IMR-90 (cell line): ENCODE measurements at regions not wholly inside any gene's neighbourhood (a gene's known extent, or its start where the extent isn't known, plus 50 kb on each side); places are given as distances from the start of the nearest gene placed in this dataset.

ENCODE experiments used
- ATAC-seq: fragments of 200-7000 bp; cut with Tn5 transposase; 2 replicates; pipeline ENCODE4 v1.9.1; 2020; ENCODE audit warnings: low read depth, mild to moderate bottlenecking, moderate library complexity
- BruUV-seq: library from RNA; stranded (reverse); fragments of 400-500 nt; replicated peaks from 2 replicates; lab custom pipeline; 2021; lab: Mats Ljungman, UMichigan
- CTCF ChIA-PET: fragments of 300-600 bp; formaldehyde crosslinking; extraction: SDS; loops from one replicate; lab custom pipeline; 2021; ENCODE audit warnings: antibody characterized with exemption; lab: Yijun Ruan, JAX
- POLR2A ChIA-PET: fragments of 300-600 bp; sonication (Branson Sonifier 250); formaldehyde crosslinking; loops from one replicate; lab custom pipeline; 2022; ENCODE audit warnings: antibody characterized with exemption; ENCODE audit not compliant: unreplicated experiment; lab: Charles Lee
- DNase-seq: peaks from one replicate; pipeline ENCODE4 v3.0.0; 2013
- H2AFZ ChIP-seq: replicated peaks from 2 replicates; pipeline ENCODE3; 2013; ENCODE audit warnings: low read length, mild to moderate bottlenecking; ENCODE audit not compliant: poor library complexity
- H2AK5ac ChIP-seq: 2 replicates; pipeline ENCODE4 v1.6.1; 2013; ENCODE audit warnings: low read depth, low read length, inconsistent platforms
- H2AK9ac ChIP-seq: replicated peaks from 2 replicates; pipeline ENCODE3; 2013; ENCODE audit warnings: mild to moderate bottlenecking, low read depth, low read length, moderate library complexity; ENCODE audit not compliant: poor library complexity
- H2BK120ac ChIP-seq: 2 replicates; pipeline ENCODE4 v1.6.1; 2013; ENCODE audit warnings: low read depth, low read length, inconsistent platforms
- H2BK15ac ChIP-seq: 3 replicates; pipeline ENCODE4 v1.6.1; 2013; ENCODE audit warnings: low read depth, low read length, inconsistent platforms
- H2BK20ac ChIP-seq: 2 replicates; pipeline ENCODE4 v1.6.1; 2013; ENCODE audit warnings: low read depth, mild to moderate bottlenecking, inconsistent platforms, low read length, moderate library complexity
- H2BK5ac ChIP-seq: 2 replicates; pipeline ENCODE4 v1.6.1; 2013; ENCODE audit warnings: mild to moderate bottlenecking, low read depth, low read length, inconsistent platforms; ENCODE audit not compliant: poor library complexity, severe bottlenecking
- H3K14ac ChIP-seq: replicated peaks from 2 replicates; pipeline ENCODE4 v1.6.1; 2013; ENCODE audit warnings: low read depth, low read length, inconsistent platforms
- H3K18ac ChIP-seq: 2 replicates; pipeline ENCODE4 v1.6.1; 2013; ENCODE audit warnings: low read depth, low read length, control low read depth
- H3K23ac ChIP-seq: 2 replicates; pipeline ENCODE4 v1.6.1; 2013; ENCODE audit warnings: low read depth, low read length, inconsistent platforms
- H3K27ac ChIP-seq: 2 replicates; pipeline ENCODE4 v1.5.1; 2013; ENCODE audit warnings: mild to moderate bottlenecking, control low read depth, low read length; ENCODE audit not compliant: insufficient read depth
- H3K27me3 ChIP-seq: 2 replicates; pipeline ENCODE4 v1.6.1; 2013; ENCODE audit warnings: low read length; ENCODE audit not compliant: control insufficient read depth, insufficient read depth
- H3K36me3 ChIP-seq: 2 replicates; pipeline ENCODE4 v1.6.1; 2013; ENCODE audit warnings: low read length, mixed read lengths; ENCODE audit not compliant: control insufficient read depth, insufficient read depth
- H3K4ac ChIP-seq: 2 replicates; pipeline ENCODE4 v1.6.1; 2013; ENCODE audit warnings: low read depth, low read length, inconsistent platforms
- H3K4me1 ChIP-seq: 2 replicates; pipeline ENCODE4 v1.6.1; 2013; ENCODE audit warnings: low read length, mixed read lengths; ENCODE audit not compliant: control insufficient read depth, insufficient read depth
- H3K4me2 ChIP-seq: 2 replicates; pipeline ENCODE4 v1.6.1; 2013; ENCODE audit warnings: low read depth, mild to moderate bottlenecking, control low read depth, low read length, moderate library complexity
- H3K4me3 ChIP-seq: 2 replicates; pipeline ENCODE4 v1.5.1; 2013; ENCODE audit warnings: low read depth, mild to moderate bottlenecking, control low read depth, low read length, moderate library complexity; ENCODE audit not compliant: insufficient read depth
- H3K56ac ChIP-seq: 2 replicates; pipeline ENCODE4 v1.6.1; 2013; ENCODE audit warnings: low read length, inconsistent platforms; ENCODE audit not compliant: insufficient read depth; ENCODE audit errors: extremely low read depth
- H3K79me1 ChIP-seq, 2 experiments: 2 replicates each; pipeline ENCODE4 v1.6.1; 2013; ENCODE audit warnings: low read length in 2 of 2, inconsistent platforms in 1 of 2, low read depth in 1 of 2
- H3K9ac ChIP-seq: 2 replicates; pipeline ENCODE4 v1.6.1; 2013; ENCODE audit warnings: low read depth, low read length, control low read depth
- H3K9me1 ChIP-seq: 2 replicates; pipeline ENCODE4 v1.6.1; 2013; ENCODE audit warnings: low read length, inconsistent platforms; ENCODE audit not compliant: insufficient read depth
- H3K9me3 ChIP-seq: 2 replicates; pipeline ENCODE4 v1.6.1; 2013; ENCODE audit warnings: low read length; ENCODE audit not compliant: control insufficient read depth, insufficient read depth
- H4K20me1 ChIP-seq: 2 replicates; pipeline ENCODE4 v1.6.1; 2013; ENCODE audit warnings: low read length, inconsistent platforms; ENCODE audit not compliant: insufficient read depth
- H4K5ac ChIP-seq: 2 replicates; pipeline ENCODE4 v1.6.1; 2013; ENCODE audit warnings: mild to moderate bottlenecking, low read depth, low read length, control low read depth
- H4K8ac ChIP-seq, 2 experiments: 2 replicates each; pipeline ENCODE4 v1.6.1; 2013; ENCODE audit warnings: low read depth in 2 of 2, low read length in 2 of 2, control low read depth in 1 of 2, inconsistent platforms in 1 of 2
- H4K91ac ChIP-seq: 2 replicates; pipeline ENCODE4 v1.6.1; 2013; ENCODE audit warnings: low read depth, low read length, inconsistent platforms; ENCODE audit not compliant: insufficient read depth
- FOS ChIP-seq: fragments of 150-350 bp; IDR thresholded peaks from 2 replicates; pipeline ENCODE4 v1.6.1; 2016; ENCODE audit warnings: low read depth, low read length
- MAFK ChIP-seq: IDR thresholded peaks from 2 replicates; pipeline ENCODE4 v1.6.1; 2012; ENCODE audit warnings: low read depth, low read length, improper control_type of control experiment
- RFX5 ChIP-seq: IDR thresholded peaks from 2 replicates; pipeline ENCODE4 v1.8.0; 2012; ENCODE audit warnings: low read depth, mild to moderate bottlenecking, low read length, moderate library complexity
- WGBS, 2 experiments: methylation state at CpG; one replicate each; pipeline versions ENCODE4 v1.1.5 to v1.1.7; 2013; ENCODE audit warnings: missing lambda C conversion rate in 2 of 2; ENCODE audit not compliant: insufficient read length in 1 of 2; ENCODE audit errors: extremely low coverage in 2 of 2; 5-methylcytosine and 5-hydroxymethylcytosine counted together
- dilution Hi-C: fragments of 300-500 bp; cut with HindIII; formaldehyde crosslinking; loops from one replicate; pipeline ENCODE4 v1.14.3; 2018; ENCODE audit warnings: low sequenced_read_pairs; ENCODE audit not compliant: unreplicated experiment
- in situ Hi-C: fragments of 300-500 bp; cut with MboI; formaldehyde crosslinking; loops from 3 replicates; pipeline ENCODE4 v1.14.3; 2019; ENCODE audit warnings: low sequenced_read_pairs, inconsistent platforms, mixed read lengths
- intact Hi-C: fragments of 100-400 bp; cut with micrococcal nuclease; formaldehyde crosslinking; loops from 2 replicates; pipeline ENCODE4 v1.10.0; 2022

DNA sequence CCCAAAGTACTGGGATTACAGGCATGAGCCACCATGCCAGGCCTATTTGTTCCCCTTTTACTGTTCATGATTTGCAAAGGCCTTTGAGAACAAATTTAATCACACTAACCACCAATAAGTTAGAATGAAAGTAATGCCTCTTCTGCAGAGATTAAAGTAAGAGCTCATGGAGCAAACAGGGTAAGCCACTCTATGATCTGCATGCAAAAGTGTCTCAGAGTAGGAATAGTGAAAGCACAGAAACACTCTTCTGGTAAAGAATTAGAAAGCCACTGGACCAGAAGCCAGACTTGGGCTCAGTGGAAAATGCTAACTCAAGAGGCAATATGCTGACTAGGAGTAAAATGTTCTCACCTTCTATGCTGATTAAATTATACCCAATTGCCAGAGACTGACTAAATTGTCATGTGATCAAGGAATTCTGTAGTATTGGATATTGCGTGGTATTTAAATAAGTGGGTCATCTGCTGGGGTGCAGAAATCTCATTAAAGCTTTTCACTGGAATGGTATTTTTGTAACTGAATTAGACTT is 235.3 kb upstream of the ERBB4 start:
- Histone ChIP-seq H2AFZ (no peak overlapping the region), H2BK20ac (no peak overlapping the region), H3K9me3 (no peaks in the 10 kb centered on the region), H3K36me3 (no peaks in the 10 kb centered on the region), H2BK15ac (no peak overlapping the region), H3K27ac (no peak overlapping the region), H2BK120ac (no peak overlapping the region), H3K18ac (no peak overlapping the region), H3K9ac (no peak overlapping the region), H3K56ac (no peak overlapping the region), H4K91ac (no peak overlapping the region), H3K4ac (no peak overlapping the region), H3K14ac (no peak overlapping the region), H3K9me1 (no peaks in the 10 kb centered on the region), H2BK5ac (no peak overlapping the region), H3K79me1 (no peaks in the 10 kb centered on the region), H3K4me3 (no peak overlapping the region), H4K8ac (no peak overlapping the region), H4K20me1 (no peaks in the 10 kb centered on the region), H3K27me3 (no peaks in the 10 kb centered on the region), H2AK9ac (no peak overlapping the region), H2AK5ac (no peak overlapping the region), H4K5ac (no peak overlapping the region), H3K4me2 (no peak overlapping the region), H3K4me1 (no peaks in the 10 kb centered on the region), H3K23ac (no peak overlapping the region)
- no CpG with 5 or more reads among the region's 1 CpG for WGBS, 2 experiments
- intact Hi-C loops, result loop anchor here (10.0 kb wide), 2 partner anchors 179 to 201 kb away; no protein-coding TSS in a partner anchor
- dilution Hi-C loops, result no loop called here
- ATAC-seq, result no peak
- in situ Hi-C loops, result loop anchor here (10.0 kb wide), 3 partner anchors 89 to 381 kb away; partner anchors contain the start of gene IKZF2
- ChIA-PET POLR2A (no interaction called here), CTCF (interaction anchor here (1.0 to 1.5 kb wide), 2 partner anchors 74 to 87 kb away, joined by 3 read pairs; no protein-coding TSS in a partner anchor)
- TF ChIP-seq FOS (no peak), MAFK (peak; percentile 77), RFX5 (no peak)
- no peak for DNase-seq
- no TSS peak for BruUV-seq
